ENCODE measurements at regions not wholly inside any gene's neighbourhood (a gene's known extent, or its start where the extent isn't known, plus 50 kb on each side); places are given as distances from the start of the nearest gene placed in this dataset.

DNA sequence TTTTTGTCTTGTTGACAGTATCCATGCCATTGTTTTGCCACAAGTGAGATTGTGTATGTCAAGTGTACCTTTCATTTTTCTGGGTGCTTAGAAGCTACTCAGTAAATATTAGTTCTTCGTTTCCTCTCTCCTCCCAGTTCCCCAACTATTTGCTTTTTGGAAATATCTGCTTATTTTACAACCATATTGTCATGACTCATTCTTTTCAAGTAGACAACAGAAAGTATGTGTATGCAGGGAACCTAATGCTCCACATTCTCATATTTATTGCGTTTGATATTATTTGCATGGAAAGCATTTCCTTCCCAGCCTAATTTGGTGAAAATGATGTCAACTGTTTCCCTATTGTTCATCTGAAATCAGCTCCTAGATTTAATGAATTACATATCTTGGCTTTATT lies 483.7 kb upstream of the RIOK2 start:
- no peak overlapping the region for H3K4me3 Mint-ChIP-seq

GRCh38 chr5:97670447-97670846 lies 487.4 kb upstream of the RIOK2 start:
- no peak overlapping the region for H3K27ac Mint-ChIP-seq
- DNase-seq (no peak), ATAC-seq (replicated peaks in 1 of 2) (no peak)
- no peaks in the 10 kb centered on the region for H3K27me3 Mint-ChIP-seq (ENCODE audit: low read depth)
- H3K4me3 Mint-ChIP-seq, result no peak overlapping the region
- H3K9me3 Mint-ChIP-seq, result peaks cover 0 to 3% of the 10 kb centered on the region in 2 donors
- H3K4me1 Mint-ChIP-seq (ENCODE audit: low read depth), result no peaks in the 10 kb centered on the region
- H3K36me3 Mint-ChIP-seq (ENCODE audit: insufficient read depth in 2 of 2), result no peaks in the 10 kb centered on the region

More for the DNA sequence above, 483.7 kb upstream of the RIOK2 start:
- Mint-ChIP-seq H3K4me1 (ENCODE audit: low read depth) (no peaks in the 10 kb centered on the region), H3K27me3 (ENCODE audit: low read depth) (no peaks in the 10 kb centered on the region), H3K27ac (no peak overlapping the region), H3K9me3 (peaks cover 0 to 3% of the 10 kb centered on the region in 2 donors), H3K36me3 (ENCODE audit: insufficient read depth in 2 of 2) (no peaks in the 10 kb centered on the region)
- no peak for DNase-seq
- no peak for ATAC-seq (replicated peaks in 1 of 2)

GRCh38 chr5:97676608-97677007 lies 493.6 kb upstream of the RIOK2 start:
- ATAC-seq (replicated peaks in 1 of 2) (no peak), DNase-seq (no peak)
- Mint-ChIP-seq H3K4me3 (no peak overlapping the region), H3K4me1 (ENCODE audit: low read depth) (no peaks in the 10 kb centered on the region), H3K27ac (no peak overlapping the region), H3K9me3 (peaks cover 0 to 2% of the 10 kb centered on the region in 2 donors), H3K36me3 (ENCODE audit: insufficient read depth in 2 of 2) (no peaks in the 10 kb centered on the region), H3K27me3 (ENCODE audit: low read depth) (no peaks in the 10 kb centered on the region)

GRCh38 chr5:97694091-97694490 lies 511.0 kb upstream of the RIOK2 start:
- Mint-ChIP-seq H3K36me3 (ENCODE audit: insufficient read depth in 2 of 2) (no peaks in the 10 kb centered on the region), H3K4me3 (no peak overlapping the region)

DNA sequence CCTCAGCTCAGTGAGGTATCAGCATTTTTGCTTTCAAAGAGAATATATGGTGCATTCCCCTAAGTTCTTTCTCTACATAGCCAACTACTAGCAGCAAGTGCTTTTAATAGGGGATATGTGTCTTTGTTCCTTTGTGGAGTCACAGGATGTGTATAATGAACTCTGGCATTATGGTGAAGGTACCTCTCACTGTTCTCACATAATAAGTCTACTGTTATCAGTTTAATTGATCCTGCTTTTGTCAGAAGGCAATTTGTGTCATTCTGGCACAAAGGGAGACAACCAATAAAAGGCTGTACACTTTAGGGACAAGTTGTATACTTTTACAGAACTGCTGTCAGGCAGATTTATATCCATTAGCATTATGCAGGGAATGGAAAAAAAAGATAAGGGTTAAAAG lies 531.4 kb upstream of the RIOK2 start:
- no peaks in the 10 kb centered on the region for H3K9me3 Mint-ChIP-seq
- H3K4me3 Mint-ChIP-seq, result no peak overlapping the region
- no peaks in the 10 kb centered on the region for H3K4me1 Mint-ChIP-seq (ENCODE audit: low read depth)
- DNase-seq (no peak), ATAC-seq (replicated peaks in 1 of 2) (no peak)
- no peak overlapping the region for H3K27ac Mint-ChIP-seq
- no peaks in the 10 kb centered on the region for H3K36me3 Mint-ChIP-seq (ENCODE audit: insufficient read depth in 2 of 2)
- H3K27me3 Mint-ChIP-seq (ENCODE audit: low read depth), result no peaks in the 10 kb centered on the region

More at GRCh38 chr5:97694091-97694490, 511.0 kb upstream of the RIOK2 start:
- no peak for ATAC-seq (replicated peaks in 1 of 2)
- peaks cover 0 to 1% of the 10 kb centered on the region in 2 donors for H3K9me3 Mint-ChIP-seq
- no peak for DNase-seq
- H3K4me1 Mint-ChIP-seq (ENCODE audit: low read depth), result no peaks in the 10 kb centered on the region
- H3K27ac Mint-ChIP-seq, result no peak overlapping the region
- no peaks in the 10 kb centered on the region for H3K27me3 Mint-ChIP-seq (ENCODE audit: low read depth)

GRCh38 chr5:97726106-97726505 lies 543.1 kb upstream of the RIOK2 start:
- no peaks in the 10 kb centered on the region for H3K36me3 Mint-ChIP-seq (ENCODE audit: insufficient read depth in 2 of 2)
- ATAC-seq (replicated peaks in 1 of 2), result no peak

GRCh38 chr5:97728920-97729319 lies 545.9 kb upstream of the RIOK2 start:
- H3K36me3 Mint-ChIP-seq (ENCODE audit: insufficient read depth in 2 of 2), result no peaks in the 10 kb centered on the region
- H3K4me1 Mint-ChIP-seq (ENCODE audit: low read depth), result no peaks in the 10 kb centered on the region
- no peak for ATAC-seq (replicated peaks in 1 of 2)
- H3K9me3 Mint-ChIP-seq, result peaks cover 0 to 1% of the 10 kb centered on the region in 2 donors
- no peak overlapping the region for H3K4me3 Mint-ChIP-seq
- DNase-seq, result no peak
- no peak overlapping the region for H3K27ac Mint-ChIP-seq
- H3K27me3 Mint-ChIP-seq (ENCODE audit: low read depth), result no peaks in the 10 kb centered on the region

More at GRCh38 chr5:97726106-97726505, 543.1 kb upstream of the RIOK2 start:
- no peaks in the 10 kb centered on the region for H3K27me3 Mint-ChIP-seq (ENCODE audit: low read depth)
- peaks cover 0 to 4% of the 10 kb centered on the region in 2 donors for H3K9me3 Mint-ChIP-seq
- H3K4me1 Mint-ChIP-seq (ENCODE audit: low read depth), result no peaks in the 10 kb centered on the region
- DNase-seq, result no peak
- H3K4me3 Mint-ChIP-seq, result no peak overlapping the region
- H3K27ac Mint-ChIP-seq, result no peak overlapping the region

DNA sequence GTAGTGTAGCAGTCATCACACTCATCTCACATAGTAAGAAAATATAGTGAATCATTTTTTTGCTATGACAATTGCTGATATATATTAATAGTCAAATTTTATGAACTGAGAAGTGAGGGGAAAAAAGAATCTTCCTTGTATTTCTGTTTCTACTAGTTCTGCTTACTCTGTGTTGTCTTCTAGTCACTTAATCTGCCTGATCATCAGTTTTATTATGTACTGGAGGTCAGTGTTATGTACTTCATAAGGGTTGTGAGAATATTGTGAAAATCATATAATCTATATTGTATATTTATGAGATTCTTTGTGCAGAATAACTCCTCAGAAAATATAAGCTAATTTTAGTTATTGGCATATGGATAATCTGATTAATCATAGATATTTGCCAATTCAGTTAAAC lies 546.9 kb upstream of the RIOK2 start:
- no peaks in the 10 kb centered on the region for H3K4me1 Mint-ChIP-seq (ENCODE audit: low read depth)

DNA sequence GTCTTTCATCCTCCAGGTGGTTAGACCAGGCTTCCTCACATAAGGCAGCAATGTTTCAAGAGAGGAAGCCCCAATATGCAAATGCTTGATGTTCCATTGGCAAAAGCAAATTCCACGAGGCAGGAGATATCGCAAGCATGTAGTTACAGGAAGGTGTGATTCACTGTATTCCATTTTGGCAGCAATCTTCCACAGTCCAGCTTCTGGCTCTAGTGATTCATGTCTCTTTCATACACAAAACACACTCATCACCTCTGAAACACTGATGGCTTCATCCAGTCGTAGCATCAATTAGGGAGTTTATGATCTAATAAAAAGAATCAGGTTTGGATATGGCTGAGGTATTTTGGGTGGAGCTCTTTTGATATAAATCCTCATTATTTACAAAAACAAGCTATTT lies 552.2 kb upstream of the RIOK2 start:
- Mint-ChIP-seq H3K4me1 (ENCODE audit: low read depth) (no peaks in the 10 kb centered on the region), H3K9me3 (no peaks in the 10 kb centered on the region), H3K27ac (no peak overlapping the region), H3K4me3 (no peak overlapping the region), H3K27me3 (ENCODE audit: low read depth) (no peaks in the 10 kb centered on the region), H3K36me3 (ENCODE audit: insufficient read depth in 2 of 2) (no peaks in the 10 kb centered on the region)
- ATAC-seq (replicated peaks in 1 of 2) (no peak), DNase-seq (no peak)

More for the DNA sequence above, 546.9 kb upstream of the RIOK2 start:
- Mint-ChIP-seq H3K36me3 (ENCODE audit: insufficient read depth in 2 of 2) (no peaks in the 10 kb centered on the region), H3K27me3 (ENCODE audit: low read depth) (no peaks in the 10 kb centered on the region), H3K27ac (no peak overlapping the region), H3K9me3 (peaks cover 0 to 1% of the 10 kb centered on the region in 2 donors), H3K4me3 (no peak overlapping the region)
- DNase-seq (no peak), ATAC-seq (replicated peaks in 1 of 2) (no peak)

DNA sequence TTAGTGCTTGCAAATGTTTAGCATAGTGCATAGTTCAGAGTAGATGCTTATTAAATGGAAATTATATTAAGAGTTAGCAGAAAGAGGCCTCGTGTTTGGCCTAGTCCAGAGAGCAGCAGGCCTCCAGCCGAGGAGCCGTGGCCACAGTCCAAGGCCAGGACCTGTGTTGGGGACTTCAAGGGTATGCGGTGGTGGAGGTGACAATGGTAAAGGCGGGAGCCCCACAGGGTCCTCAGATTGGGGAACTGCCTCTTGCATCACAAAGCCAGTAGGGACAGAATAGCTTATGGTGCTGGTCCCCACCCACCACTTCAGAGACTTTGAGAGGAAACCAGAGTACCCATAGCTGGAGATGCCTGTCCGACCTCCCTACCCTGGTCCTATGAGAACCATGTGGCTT lies 554.6 kb upstream of the RIOK2 start:
- Mint-ChIP-seq H3K4me1 (ENCODE audit: low read depth) (no peaks in the 10 kb centered on the region), H3K36me3 (ENCODE audit: insufficient read depth in 2 of 2) (no peaks in the 10 kb centered on the region), H3K9me3 (no peaks in the 10 kb centered on the region), H3K27ac (no peak overlapping the region), H3K4me3 (no peak overlapping the region), H3K27me3 (ENCODE audit: low read depth) (no peaks in the 10 kb centered on the region)
- ATAC-seq (replicated peaks in 1 of 2) (no peak), DNase-seq (no peak)

GRCh38 chr5:97745817-97746216 lies 562.8 kb upstream of the RIOK2 start:
- DNase-seq, result no peak
- no peaks in the 10 kb centered on the region for H3K4me1 Mint-ChIP-seq (ENCODE audit: low read depth)
- ATAC-seq (replicated peaks in 1 of 2), result no peak
- H3K27me3 Mint-ChIP-seq (ENCODE audit: low read depth), result no peaks in the 10 kb centered on the region
- no peak overlapping the region for H3K27ac Mint-ChIP-seq
- no peaks in the 10 kb centered on the region for H3K36me3 Mint-ChIP-seq (ENCODE audit: insufficient read depth in 2 of 2)
- H3K4me3 Mint-ChIP-seq, result no peak overlapping the region
- peaks cover 1 to 2% of the 10 kb centered on the region in 2 donors for H3K9me3 Mint-ChIP-seq

- ATAC-seq (replicated peaks in 1 of 2) (no peak), DNase-seq (no peak)
- Mint-ChIP-seq H3K27ac (no peak overlapping the region), H3K9me3 (peaks cover 1 to 2% of the 10 kb centered on the region in 2 donors), H3K4me3 (no peak overlapping the region), H3K27me3 (ENCODE audit: low read depth) (no peaks in the 10 kb centered on the region), H3K36me3 (ENCODE audit: insufficient read depth in 2 of 2) (no peaks in the 10 kb centered on the region), H3K4me1 (ENCODE audit: low read depth) (no peaks in the 10 kb centered on the region)
Observed at GRCh38 chr5:97750576-97750975, 567.5 kb upstream of the RIOK2 start.

DNA sequence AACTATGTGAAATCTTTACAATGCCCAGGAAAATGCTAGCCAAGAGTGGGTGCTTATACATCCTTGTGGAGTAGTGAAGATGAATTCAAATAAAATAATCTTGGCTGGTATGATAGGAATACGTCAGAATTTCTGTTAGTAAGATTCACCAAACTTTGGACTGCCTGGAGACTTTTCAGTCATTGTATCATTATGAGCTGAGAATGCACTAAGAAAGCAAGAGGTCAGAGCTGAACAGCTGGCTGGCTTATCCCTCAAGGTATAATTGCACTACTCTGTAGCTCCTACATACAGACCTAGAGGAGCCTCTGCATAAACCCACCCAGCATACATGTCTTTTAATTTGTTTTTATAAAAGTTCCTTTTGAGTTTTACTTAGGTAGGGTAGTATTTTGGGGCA lies 568.5 kb upstream of the RIOK2 start:
- no peaks in the 10 kb centered on the region for H3K4me1 Mint-ChIP-seq (ENCODE audit: low read depth)
- ATAC-seq (replicated peaks in 1 of 2), result no peak
- no peaks in the 10 kb centered on the region for H3K27me3 Mint-ChIP-seq (ENCODE audit: low read depth)
- DNase-seq, result no peak
- H3K4me3 Mint-ChIP-seq, result no peak overlapping the region
- H3K9me3 Mint-ChIP-seq, result no peaks in the 10 kb centered on the region
- no peaks in the 10 kb centered on the region for H3K36me3 Mint-ChIP-seq (ENCODE audit: insufficient read depth in 2 of 2)
- no peak overlapping the region for H3K27ac Mint-ChIP-seq

DNA sequence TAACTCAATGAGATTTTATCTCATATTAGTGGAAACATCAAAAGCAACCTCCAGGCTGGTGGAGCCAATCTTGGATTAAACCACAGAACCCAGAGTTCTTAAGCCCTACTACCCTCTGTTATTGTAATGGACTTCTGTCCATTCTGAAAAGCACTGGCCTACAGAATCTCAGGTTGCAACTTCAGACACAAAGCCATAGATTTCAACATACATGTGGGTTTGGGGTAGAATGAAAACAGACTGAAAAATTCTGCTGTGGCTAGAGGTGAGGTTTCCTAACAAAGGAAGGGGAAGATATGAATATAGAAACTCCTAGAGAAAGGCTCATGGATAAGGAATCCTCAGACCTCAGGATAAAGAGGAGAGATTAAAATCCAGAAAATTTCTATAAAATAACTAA lies 569.8 kb upstream of the RIOK2 start:
- H3K9me3 Mint-ChIP-seq, result no peaks in the 10 kb centered on the region
- no peak for DNase-seq
- H3K27ac Mint-ChIP-seq, result no peak overlapping the region
- ATAC-seq (replicated peaks in 1 of 2), result no peak
- H3K27me3 Mint-ChIP-seq (ENCODE audit: low read depth), result no peaks in the 10 kb centered on the region
- no peaks in the 10 kb centered on the region for H3K4me1 Mint-ChIP-seq (ENCODE audit: low read depth)
- no peak overlapping the region for H3K4me3 Mint-ChIP-seq
- no peaks in the 10 kb centered on the region for H3K36me3 Mint-ChIP-seq (ENCODE audit: insufficient read depth in 2 of 2)
